GM12873 (cell line): ENCODE measurements at regions not wholly inside any gene's neighbourhood (a gene's known extent, or its start where the extent isn't known, plus 50 kb on each side); places are given as distances from the start of the nearest gene placed in this dataset.

Experiments
- TF ChIP-seq, protein P1 (sequence below): IDR thresholded peaks from 2 replicates; pipeline ENCODE4 v1.5.1; 2012; ENCODE audit warnings: low read depth, mild to moderate bottlenecking, moderate library complexity, low read length, control low read depth; ENCODE audit not compliant: insufficient read depth; ENCODE audit errors: missing control alignments

DNA sequence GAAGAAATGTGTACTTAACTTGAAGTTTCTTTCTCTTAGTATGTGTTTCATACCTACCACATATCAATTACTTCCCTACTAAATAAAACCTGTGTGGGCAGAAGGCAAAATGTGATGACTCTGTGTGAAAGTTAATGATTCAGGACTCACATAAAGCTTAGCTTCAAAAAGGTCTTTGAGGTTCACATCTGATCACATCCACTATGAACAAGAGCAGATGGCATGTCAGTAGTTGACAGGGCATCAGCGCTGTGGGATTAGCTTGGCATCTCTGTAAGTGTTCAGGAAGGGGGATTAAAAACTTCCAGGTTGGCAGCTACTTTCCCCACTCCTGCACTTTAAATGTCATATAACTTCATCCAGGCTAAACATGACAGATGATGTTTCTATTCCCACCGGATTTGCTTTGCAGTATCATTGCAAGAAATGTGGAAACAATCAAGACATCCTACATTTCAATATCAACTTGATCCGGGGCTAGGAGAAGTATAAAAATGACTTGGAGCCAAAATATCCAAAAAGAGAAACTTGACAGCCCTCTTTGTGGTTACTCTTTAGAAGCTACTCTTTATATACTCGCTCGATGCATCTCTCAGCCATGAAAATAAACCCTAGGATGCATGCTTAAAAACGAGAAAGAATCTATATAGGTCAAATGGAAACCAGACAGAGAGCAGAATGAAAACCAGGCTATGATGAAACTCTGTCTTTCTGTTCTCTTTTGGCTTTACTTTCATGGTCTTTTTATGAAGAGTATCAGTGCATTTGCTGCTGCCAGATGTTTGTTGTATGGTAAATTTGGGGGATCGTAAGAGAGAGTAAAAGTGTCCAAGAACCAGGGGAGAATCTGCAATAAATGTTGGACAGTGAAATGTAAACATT lies 273.1 kb upstream of the ALCAM start:
- TF ChIP-seq, protein P1, sequence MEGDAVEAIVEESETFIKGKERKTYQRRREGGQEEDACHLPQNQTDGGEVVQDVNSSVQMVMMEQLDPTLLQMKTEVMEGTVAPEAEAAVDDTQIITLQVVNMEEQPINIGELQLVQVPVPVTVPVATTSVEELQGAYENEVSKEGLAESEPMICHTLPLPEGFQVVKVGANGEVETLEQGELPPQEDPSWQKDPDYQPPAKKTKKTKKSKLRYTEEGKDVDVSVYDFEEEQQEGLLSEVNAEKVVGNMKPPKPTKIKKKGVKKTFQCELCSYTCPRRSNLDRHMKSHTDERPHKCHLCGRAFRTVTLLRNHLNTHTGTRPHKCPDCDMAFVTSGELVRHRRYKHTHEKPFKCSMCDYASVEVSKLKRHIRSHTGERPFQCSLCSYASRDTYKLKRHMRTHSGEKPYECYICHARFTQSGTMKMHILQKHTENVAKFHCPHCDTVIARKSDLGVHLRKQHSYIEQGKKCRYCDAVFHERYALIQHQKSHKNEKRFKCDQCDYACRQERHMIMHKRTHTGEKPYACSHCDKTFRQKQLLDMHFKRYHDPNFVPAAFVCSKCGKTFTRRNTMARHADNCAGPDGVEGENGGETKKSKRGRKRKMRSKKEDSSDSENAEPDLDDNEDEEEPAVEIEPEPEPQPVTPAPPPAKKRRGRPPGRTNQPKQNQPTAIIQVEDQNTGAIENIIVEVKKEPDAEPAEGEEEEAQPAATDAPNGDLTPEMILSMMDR, result no peak

DNA sequence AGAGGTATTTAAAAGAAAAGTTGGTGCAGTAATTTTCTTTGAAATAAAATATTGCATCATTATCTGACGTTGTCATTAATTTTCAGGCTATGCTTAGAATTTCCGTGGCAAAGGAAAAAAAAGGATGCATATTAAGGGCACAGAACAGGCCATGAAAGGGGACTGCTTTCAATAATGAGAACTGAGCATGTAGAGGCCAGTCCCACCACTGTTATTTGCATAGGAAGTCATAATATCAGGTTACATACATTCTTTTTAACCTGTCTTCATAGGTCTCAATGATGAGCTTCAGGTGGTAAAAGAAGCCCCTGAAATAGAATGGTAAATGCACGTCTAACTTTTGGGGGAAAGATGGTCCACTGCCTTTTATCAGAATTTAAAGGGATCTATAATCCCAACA lies 272.1 kb upstream of the ALCAM start:
- TF ChIP-seq, protein P1, result no peak

DNA sequence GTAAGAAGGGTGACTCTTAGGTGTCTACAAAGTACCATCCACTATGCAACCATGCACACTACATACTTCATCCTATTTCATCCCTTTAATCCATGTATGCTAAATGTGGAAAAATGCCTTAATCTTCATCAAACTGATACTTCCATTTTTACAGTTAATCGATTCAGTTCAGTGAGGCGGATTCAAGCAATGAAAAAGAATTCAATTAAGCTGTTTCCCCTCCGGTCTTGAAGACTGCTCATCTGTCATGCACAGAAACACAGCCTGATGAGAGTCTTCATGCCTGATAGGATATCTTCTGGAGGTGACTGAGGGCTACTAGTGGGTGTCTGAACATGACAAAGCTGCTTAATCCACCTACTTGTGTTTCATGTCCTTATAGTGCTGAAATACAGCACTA lies 270.6 kb upstream of the ALCAM start:
- TF ChIP-seq, protein P1, result no peak

DNA sequence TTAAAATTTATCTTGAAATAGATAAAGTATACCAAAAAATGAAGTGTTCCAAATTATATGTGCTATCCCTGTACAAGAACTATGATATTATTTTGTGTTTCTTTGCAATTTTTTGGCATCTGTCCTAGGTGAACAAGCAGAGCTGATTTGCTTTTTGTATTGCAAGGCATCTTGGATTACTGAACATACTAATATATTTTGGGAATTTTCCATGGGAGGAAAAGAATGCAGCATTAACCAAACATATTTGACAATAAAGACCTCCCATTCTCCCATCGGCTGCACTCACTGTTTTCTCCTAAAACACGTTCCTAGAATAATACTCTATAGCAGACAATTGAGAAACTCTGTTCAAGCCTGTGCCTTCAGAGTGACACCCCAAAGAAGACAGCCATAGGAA lies 265.1 kb upstream of the ALCAM start:
- TF ChIP-seq, protein P1, result no peak

DNA sequence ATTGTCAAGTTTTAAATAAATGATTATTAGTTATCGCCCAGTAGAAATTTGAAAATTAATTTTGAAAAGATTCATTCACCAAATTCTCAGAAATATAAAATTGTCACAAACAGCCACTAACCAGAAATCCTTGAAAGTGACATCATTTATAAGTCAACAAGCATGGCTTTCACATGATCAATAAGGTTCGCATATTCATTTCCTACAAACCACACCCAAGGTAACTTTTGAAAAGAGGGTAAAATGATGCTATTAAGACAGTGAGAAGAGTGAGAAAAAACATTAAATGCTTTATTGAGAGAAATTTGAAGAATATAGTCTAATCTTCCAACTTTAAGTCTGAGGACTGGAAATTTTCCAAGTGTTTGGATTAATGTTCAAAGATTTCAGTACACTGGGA lies 263.6 kb upstream of the ALCAM start:
- TF ChIP-seq, protein P1, result no peak

DNA sequence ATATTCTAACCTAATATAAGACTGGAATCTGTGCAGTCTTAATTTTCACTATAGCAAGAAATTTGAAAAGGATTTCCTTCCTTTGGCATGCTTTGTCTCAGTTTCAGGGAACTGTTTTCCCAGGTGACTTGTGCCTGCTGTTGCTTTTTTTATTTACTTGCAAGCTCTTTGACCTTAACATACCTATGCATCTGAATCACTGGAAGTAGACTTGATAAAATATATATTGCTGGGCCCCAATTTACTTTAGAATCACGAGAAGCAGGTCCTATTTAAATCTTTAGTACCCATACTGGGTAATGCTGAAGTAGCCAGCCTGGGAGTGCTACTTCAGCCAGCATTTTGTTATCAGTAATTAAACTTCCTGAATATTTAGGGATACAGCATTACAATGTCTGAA lies 257.9 kb upstream of the ALCAM start:
- TF ChIP-seq, protein P1, result no peak

DNA sequence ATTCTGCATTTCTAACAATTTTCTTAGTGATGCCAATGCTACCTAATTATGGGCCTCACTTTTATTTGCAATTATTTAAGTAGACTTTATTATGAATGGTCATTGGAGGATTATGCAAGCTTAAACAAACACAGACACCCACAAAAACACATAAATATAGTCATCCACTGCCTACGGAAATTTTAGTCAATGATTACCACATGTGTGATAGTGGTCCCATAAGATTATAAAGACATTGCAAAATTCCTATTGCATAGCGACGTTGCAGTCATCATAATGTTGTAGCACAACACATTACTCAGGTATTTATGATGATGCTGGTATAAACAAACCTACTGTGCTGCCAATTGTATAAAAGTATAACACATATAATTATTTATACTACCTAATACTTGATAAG lies 247.8 kb upstream of the ALCAM start:
- TF ChIP-seq, protein P1, result no peak
